ENCODE measurements at regions not wholly inside any gene's neighbourhood (a gene's known extent, or its start where the extent isn't known, plus 50 kb on each side); places are given as distances from the start of the nearest gene placed in this dataset.

DNA sequence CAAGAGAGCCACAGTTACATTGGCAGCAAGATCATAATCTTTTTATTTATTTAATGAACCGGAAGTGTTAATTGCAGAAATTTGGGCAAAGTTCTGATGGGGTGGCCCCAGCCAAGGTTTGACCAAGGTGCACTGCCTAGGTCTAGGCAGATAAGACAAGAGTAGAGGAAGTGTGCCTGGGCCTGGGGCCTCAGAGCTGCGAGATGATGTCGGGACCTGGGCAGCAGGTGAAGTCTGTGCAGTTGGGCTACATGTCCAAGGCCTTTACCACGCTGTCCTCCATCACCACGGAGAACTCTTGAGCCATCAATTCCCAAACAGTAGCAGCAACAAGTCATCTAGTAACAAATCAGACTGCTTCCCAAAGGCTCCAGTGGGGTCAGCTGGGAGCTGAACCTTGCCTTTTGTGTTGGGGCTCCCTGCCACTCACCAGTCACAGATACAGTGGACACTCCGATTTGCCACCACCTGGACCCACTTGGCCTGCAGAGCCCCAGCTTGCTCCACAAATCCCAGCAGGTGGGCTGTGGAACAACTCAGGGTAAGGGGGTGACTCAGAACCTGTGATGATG, 52.5 kb upstream of the COMTD1 start:
- Histone ChIP-seq H3K4me3 (no peak overlapping the region), H3K9me3 (replicated peaks in 1 of 11) (peaks cover 0 to 10% (median 0%) of the 10 kb centered on the region in 11 experiments; a peak in 4 of 22 replicates), H3K27ac (no peak overlapping the region), H3K36me3 (no peaks in the 10 kb centered on the region), H4K20me1 (no peaks in the 10 kb centered on the region), H3K4me2 (no peak overlapping the region), H3K27me3 (no peaks in the 10 kb centered on the region), H3K9ac (no peak overlapping the region), H3K4me1 (no peaks in the 10 kb centered on the region)
- TF ChIP-seq Cebpa-rat (IDR thresholded peaks at IDR 0.05) = no peak

DNA sequence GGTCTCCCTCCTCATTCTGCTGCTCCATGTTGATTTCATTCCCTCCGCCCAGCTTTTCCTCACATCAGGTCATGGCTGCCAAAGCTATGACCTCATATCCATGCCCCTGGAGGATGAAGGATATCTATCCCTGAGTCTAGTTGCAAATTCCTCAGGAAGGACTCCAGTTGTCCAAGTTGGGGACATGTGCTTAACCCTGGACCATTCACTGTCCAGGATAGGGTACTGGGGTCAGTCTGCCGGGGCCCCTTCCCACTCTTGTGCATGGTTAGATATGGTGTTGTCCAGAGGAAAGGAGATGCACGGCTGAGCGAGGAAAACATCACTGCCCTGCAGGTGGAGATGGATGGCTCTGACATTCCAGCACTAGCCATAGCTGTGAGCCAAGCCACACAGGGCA, 51.9 kb upstream of the COMTD1 start:
- H3K4me3 ChIP-seq = no peak overlapping the region
- no peaks in the 10 kb centered on the region for H3K36me3 ChIP-seq
- H3K9me3 ChIP-seq (replicated peaks in 1 of 11) = peaks cover 0 to 10% (median 0%) of the 10 kb centered on the region in 11 experiments; a peak in 4 of 22 replicates
- no peaks in the 10 kb centered on the region for H4K20me1 ChIP-seq
- H3K9ac ChIP-seq = no peak overlapping the region
- H3K4me2 ChIP-seq = no peak overlapping the region
- no peaks in the 10 kb centered on the region for H3K4me1 ChIP-seq
- no peak overlapping the region for H3K27ac ChIP-seq
- no peak for TF ChIP-seq Cebpa-rat (IDR thresholded peaks at IDR 0.05)
- no peaks in the 10 kb centered on the region for H3K27me3 ChIP-seq

DNA sequence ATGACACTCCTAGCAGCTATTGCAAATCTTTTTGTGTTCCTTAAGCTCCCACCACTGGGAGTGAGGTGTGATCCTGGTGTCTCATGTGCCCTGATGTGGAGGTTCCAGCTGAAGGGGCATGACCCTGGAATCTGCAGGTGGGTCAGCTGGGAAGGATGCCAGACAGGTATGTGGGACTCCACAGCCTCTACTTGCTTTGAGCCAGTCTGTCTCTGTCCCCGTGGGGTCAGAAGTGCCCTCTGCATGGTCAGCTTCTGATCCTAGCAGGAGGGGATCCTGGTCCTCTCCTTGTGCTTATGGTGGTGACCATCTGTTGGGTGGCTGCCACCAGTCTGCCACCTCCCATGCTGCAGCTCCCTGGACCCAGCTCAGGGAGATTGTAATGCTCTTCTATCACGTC, 51.1 kb upstream of the COMTD1 start:
- no peaks in the 10 kb centered on the region for H4K20me1 ChIP-seq
- no peak for TF ChIP-seq Cebpa-rat (IDR thresholded peaks at IDR 0.05)
- H3K4me2 ChIP-seq = no peak overlapping the region
- no peaks in the 10 kb centered on the region for H3K27me3 ChIP-seq
- H3K4me1 ChIP-seq = no peaks in the 10 kb centered on the region
- H3K27ac ChIP-seq = no peak overlapping the region
- H3K36me3 ChIP-seq = no peaks in the 10 kb centered on the region
- peaks cover 0 to 10% (median 0%) of the 10 kb centered on the region in 11 experiments; a peak in 4 of 22 replicates for H3K9me3 ChIP-seq (replicated peaks in 1 of 11)
- H3K4me3 ChIP-seq = no peak overlapping the region
- no peak overlapping the region for H3K9ac ChIP-seq

All from BLaER1 treated with 17β-estradiol and CSF1 and Interleukin-3, amounts not matched to agents 10 nM and 100 nM (cell line).